ENCODE measurements at regions not wholly inside any gene's neighbourhood (a gene's known extent, or its start where the extent isn't known, plus 50 kb on each side); places are given as distances from the start of the nearest gene placed in this dataset.
"Not testable (repeated sequence)": the region's sequence is repeated elsewhere in the genome, so short reads cannot be mapped to it uniquely, and the experiment has no call there.

DNA sequence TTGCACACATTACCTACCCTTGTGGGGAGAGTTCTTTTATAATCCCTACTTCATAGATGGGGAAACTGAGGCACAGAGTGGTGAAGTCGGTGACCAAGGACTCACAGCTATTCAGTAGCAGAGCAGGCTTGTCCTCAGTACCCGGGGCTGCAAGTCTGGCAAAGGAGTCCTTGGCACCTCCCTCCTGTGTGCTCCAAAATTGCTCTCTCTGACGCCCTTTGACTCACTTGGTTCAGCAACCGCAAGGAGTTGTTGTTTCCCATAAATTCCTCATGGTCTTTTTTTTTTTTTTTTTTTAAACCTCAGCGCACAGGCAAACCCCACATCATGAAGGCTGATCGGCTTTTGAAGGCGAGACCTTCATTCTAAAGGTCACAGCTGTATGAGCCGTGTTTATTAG lies 143.2 kb downstream of the CEBPB start:
- H3K9me3 ChIP-seq = no peaks in the 10 kb centered on the region
- no peak for DNase-seq
- intact Hi-C loops (cut with DNase I) = no loop called here
- H3K27ac ChIP-seq = peak overlapping the region; percentile 63 to 83 (median 66)
- H3K4me1 ChIP-seq = peaks cover 0 to 59% (median 57%) of the 10 kb centered on the region in 3 donors
- H3K36me3 ChIP-seq = no peaks in the 10 kb centered on the region
- H3K4me3 ChIP-seq = no peak overlapping the region
- TF ChIP-seq, protein P1, sequence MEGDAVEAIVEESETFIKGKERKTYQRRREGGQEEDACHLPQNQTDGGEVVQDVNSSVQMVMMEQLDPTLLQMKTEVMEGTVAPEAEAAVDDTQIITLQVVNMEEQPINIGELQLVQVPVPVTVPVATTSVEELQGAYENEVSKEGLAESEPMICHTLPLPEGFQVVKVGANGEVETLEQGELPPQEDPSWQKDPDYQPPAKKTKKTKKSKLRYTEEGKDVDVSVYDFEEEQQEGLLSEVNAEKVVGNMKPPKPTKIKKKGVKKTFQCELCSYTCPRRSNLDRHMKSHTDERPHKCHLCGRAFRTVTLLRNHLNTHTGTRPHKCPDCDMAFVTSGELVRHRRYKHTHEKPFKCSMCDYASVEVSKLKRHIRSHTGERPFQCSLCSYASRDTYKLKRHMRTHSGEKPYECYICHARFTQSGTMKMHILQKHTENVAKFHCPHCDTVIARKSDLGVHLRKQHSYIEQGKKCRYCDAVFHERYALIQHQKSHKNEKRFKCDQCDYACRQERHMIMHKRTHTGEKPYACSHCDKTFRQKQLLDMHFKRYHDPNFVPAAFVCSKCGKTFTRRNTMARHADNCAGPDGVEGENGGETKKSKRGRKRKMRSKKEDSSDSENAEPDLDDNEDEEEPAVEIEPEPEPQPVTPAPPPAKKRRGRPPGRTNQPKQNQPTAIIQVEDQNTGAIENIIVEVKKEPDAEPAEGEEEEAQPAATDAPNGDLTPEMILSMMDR (IDR thresholded peaks at IDR 0.05) = no peak
- TF ChIP-seq POLR2A (IDR thresholded peaks at IDR 0.05) = no peak
- H3K27me3 ChIP-seq = no peaks in the 10 kb centered on the region
- 14 to 25% methylated on average over 8 of the region's 8 CpGs for WGBS, 2 donors

DNA sequence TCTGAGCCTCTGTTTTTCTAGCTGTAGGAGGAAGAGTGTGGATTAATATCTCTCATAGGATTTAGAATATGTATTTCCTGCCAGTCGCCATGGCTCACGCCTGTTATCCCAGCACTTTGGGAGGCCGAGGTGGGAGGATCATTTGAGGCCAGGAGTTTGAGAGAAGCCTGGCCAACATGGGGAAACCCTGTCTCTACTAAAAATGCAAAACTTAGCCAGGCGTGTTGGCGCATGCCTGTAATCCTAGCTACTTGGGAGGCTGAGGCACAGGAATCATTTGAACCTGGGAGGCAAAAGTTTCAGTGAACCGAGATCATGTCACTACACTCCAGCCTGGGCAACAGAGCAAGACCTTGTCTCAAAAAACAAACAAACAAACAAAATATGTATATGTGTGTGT lies 143.9 kb downstream of the CEBPB start:
- H3K9me3 ChIP-seq; intact Hi-C loops (cut with DNase I); DNase-seq; H3K27me3 ChIP-seq; H3K36me3 ChIP-seq; H3K4me3 ChIP-seq: not testable (repeated sequence)
- Histone ChIP-seq H3K27ac (peak overlapping the region; percentile 63 to 83 (median 66)), H3K4me1 (peaks cover 0 to 66% (median 64%) of the 10 kb centered on the region in 3 donors)
- WGBS, 2 donors = 33 to 54% methylated on average over 6 of the region's 6 CpGs

DNA sequence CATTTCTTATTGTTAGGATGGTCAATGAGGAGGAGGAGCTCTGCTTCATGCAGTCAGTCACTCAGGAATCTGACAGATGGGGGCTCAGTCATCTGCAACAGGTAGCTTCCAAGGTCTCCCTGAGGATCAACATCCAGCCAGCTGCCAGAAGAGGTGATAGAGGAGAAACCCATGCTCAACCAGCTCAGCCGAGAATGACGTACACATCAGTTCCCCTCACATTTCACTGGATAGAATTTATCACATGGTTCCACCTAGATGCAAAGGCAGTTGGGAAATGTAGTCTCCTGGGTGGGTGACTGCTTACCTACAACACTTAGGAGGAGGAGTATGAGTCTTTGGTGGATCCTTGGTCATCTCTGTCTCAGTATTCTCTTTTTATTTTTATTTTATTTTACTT lies 144.5 kb downstream of the CEBPB start:
- Histone ChIP-seq H3K27ac (peak overlapping the region in 3 of 4 donors; percentile 65 to 83 (median 68)), H3K27me3 (no peaks in the 10 kb centered on the region), H3K36me3 (no peaks in the 10 kb centered on the region), H3K4me3 (no peak overlapping the region), H3K4me1 (peaks cover 0 to 69% (median 66%) of the 10 kb centered on the region in 3 donors), H3K9me3 (no peaks in the 10 kb centered on the region)
- no peak for DNase-seq
- WGBS, 2 donors = 0 to 19% methylated on average over 2 of the region's 2 CpGs
- TF ChIP-seq, protein P1 (IDR thresholded peaks at IDR 0.05) = no peak
- TF ChIP-seq POLR2A (IDR thresholded peaks at IDR 0.05) = no peak
- intact Hi-C loops (cut with DNase I) = no loop called here

GRCh38 chr20:50335866-50336265 lies 145.2 kb downstream of the CEBPB start:
- H3K27me3 ChIP-seq = no peaks in the 10 kb centered on the region
- intact Hi-C loops (cut with DNase I) = no loop called here
- H3K4me1 ChIP-seq = peaks cover 0 to 62% (median 60%) of the 10 kb centered on the region in 3 donors
- TF ChIP-seq, protein P1 (IDR thresholded peaks at IDR 0.05) = no peak
- no peak for TF ChIP-seq POLR2A (IDR thresholded peaks at IDR 0.05)
- H3K9me3 ChIP-seq = no peaks in the 10 kb centered on the region
- no peak for DNase-seq
- WGBS, 2 donors = 72 to 78% methylated on average over 7 of the region's 7 CpGs
- no peak overlapping the region for H3K27ac ChIP-seq
- no peaks in the 10 kb centered on the region for H3K36me3 ChIP-seq
- no peak overlapping the region for H3K4me3 ChIP-seq

DNA sequence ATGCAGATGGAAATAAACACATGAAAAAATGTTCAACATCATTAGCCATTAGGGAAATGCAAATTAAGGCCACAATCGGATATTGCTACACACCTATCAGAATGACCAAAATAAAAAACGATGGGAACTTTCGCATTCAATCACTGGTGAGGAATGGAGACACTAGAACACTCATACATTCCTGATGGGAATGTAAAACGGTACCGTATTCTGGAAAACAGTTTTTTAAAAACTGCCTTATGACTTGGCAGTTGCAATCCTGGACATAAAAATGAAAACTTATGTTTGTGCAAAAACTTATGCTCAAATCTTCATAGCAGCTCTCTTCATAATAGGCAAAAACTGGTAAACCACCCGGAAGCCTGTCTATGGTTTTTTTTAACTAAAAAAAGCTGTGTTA lies 146.0 kb downstream of the CEBPB start:
- intact Hi-C loops (cut with DNase I) = no loop called here
- Histone ChIP-seq H3K4me1 (peaks cover 0 to 54% (median 52%) of the 10 kb centered on the region in 3 donors), H3K36me3 (no peaks in the 10 kb centered on the region), H3K27me3 (no peaks in the 10 kb centered on the region), H3K4me3 (no peak overlapping the region), H3K9me3 (no peaks in the 10 kb centered on the region), H3K27ac (no peak overlapping the region)
- DNase-seq = no peak
- WGBS, 2 donors = 73 to 78% methylated on average over 6 of the region's 6 CpGs
- TF ChIP-seq, protein P1 (IDR thresholded peaks at IDR 0.05) = no peak
- no peak for TF ChIP-seq POLR2A (IDR thresholded peaks at IDR 0.05)
